Bronchial epithelial cell (primary cell): ENCODE measurements at regions not wholly inside any gene's neighbourhood (a gene's known extent, or its start where the extent isn't known, plus 50 kb on each side); places are given as distances from the start of the nearest gene placed in this dataset.

Source experiments
- DNase-seq: peaks from one replicate; pipeline ENCODE4 v3.0.0-alpha.2; 2010; ENCODE audit warnings: low read depth
- FAIRE-seq: peaks from 2 replicates; lab custom pipeline; 2011; peaks lifted over from hg19 to GRCh38; lab: Jason Lieb, UNC
- H3K27me3 ChIP-seq: 2 replicates; pipeline ENCODE4 v1.5.1; 2011; ENCODE audit warnings: low read length; ENCODE audit not compliant: control insufficient read depth, insufficient read depth
- H3K36me3 ChIP-seq: 2 replicates; pipeline ENCODE4 v1.5.1; 2011; ENCODE audit warnings: low read length; ENCODE audit not compliant: control insufficient read depth, insufficient read depth
- H3K4me3 ChIP-seq: 2 replicates; pipeline ENCODE4 v1.5.1; 2011; ENCODE audit warnings: mild to moderate bottlenecking, low read depth, low read length, control low read depth
- CTCF ChIP-seq: IDR thresholded peaks from 2 replicates; pipeline ENCODE4 v1.5.1; 2011; ENCODE audit warnings: mild to moderate bottlenecking, moderate library complexity, low read length, control low read depth, inconsistent platforms; ENCODE audit not compliant: insufficient read depth, severe bottlenecking

DNA sequence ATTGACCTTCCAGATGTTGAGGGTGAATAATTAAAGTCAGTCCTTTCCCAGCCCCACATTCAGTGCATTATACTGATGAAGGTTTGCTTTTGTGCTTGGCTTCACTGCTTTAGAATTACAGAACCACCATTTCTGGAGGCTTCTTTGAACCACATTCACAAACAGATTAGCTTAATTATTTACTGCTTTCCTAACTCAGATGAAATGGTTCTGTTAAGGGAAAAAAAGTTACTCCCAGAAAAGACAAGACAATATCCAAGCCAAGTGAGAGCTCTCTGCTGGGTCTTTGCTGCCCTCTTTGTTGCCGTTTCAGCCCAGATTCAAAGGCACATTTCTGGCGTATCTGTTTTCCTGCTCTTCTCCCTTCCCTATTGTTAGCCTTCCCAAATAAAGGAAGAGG is 188.9 kb downstream of the AHR start:
- Histone ChIP-seq H3K4me3 (no peak overlapping the region), H3K27me3 (no peaks in the 10 kb centered on the region), H3K36me3 (no peaks in the 10 kb centered on the region)
- DNase-seq (no peak), FAIRE-seq (no peak)
- no peak for TF ChIP-seq CTCF

DNA sequence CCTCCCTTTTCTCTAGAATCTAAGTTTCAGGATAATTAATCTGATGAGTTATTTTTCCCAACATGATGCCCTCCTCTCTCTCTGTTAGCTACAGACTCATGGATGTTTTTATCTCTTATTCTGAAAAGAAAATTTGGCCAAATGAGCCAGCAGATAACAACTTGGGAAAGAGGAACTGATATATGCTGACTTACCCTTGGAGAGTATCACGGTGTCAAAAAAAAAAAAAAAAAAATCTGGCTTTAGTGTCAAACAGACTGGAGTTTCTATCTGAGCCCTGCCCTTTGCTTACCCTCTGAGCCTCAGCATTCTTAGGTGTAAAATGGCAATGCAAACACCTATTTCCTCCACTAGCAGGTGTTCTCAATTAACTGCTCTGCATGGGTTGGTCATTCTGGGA is 190.4 kb downstream of the AHR start:
- DNase-seq (no peak), FAIRE-seq (no peak)
- H3K4me3 ChIP-seq = no peak overlapping the region
- no peaks in the 10 kb centered on the region for H3K36me3 ChIP-seq
- TF ChIP-seq CTCF = no peak
- H3K27me3 ChIP-seq = no peaks in the 10 kb centered on the region

DNA sequence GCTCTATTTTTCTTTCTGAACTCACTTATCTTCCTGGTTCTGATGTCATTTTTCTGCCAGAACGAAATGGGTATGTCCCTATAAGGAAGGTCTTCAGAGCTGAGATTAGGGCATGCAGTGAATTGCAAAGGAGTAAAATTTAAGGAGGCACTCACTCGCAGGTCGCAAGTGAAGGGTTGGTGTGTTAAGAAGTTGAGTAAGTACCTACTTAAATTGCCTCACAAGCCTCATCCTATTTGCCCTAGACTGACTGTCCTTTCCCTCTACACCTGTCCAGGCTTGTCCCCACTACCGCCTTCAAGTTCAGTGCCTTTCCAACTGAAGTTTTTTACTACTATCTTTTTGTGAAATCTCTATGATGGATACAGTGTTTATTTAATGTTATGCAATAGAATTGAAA is 191.5 kb downstream of the AHR start:
- FAIRE-seq = peak; percentile 75
- H3K4me3 ChIP-seq = no peak overlapping the region
- no peaks in the 10 kb centered on the region for H3K27me3 ChIP-seq
- TF ChIP-seq CTCF = no peak
- DNase-seq = peak; percentile 98
- no peaks in the 10 kb centered on the region for H3K36me3 ChIP-seq

- FAIRE-seq (no peak), DNase-seq (no peak)
- H3K36me3 ChIP-seq = no peaks in the 10 kb centered on the region
- TF ChIP-seq CTCF = no peak
- no peak overlapping the region for H3K4me3 ChIP-seq
- no peaks in the 10 kb centered on the region for H3K27me3 ChIP-seq
Measured at GRCh38 chr7:17490825-17491224, 192.4 kb downstream of the AHR start.

- peak; percentile 93 for DNase-seq
- TF ChIP-seq CTCF = no peak
Measured at GRCh38 chr7:17492437-17492836, 194.0 kb downstream of the AHR start.

DNA sequence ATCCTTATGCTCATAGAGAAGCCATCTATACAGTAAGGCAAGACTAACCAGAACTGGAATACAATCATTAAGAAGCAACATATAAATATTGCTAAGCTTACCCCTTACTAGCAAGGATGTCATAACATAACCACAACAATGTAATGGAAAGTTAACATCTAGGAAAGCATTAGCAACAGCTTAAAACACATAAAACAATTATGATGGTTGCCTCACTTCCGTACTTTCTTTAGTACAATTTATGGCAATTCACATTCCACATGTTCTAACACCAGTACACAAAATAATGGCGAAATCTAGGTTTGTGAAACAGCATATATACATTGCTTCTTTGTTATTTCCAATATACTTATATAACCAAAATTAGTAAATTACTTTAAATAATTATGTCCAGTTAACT is 195.0 kb downstream of the AHR start:
- DNase-seq (peak; percentile 6), FAIRE-seq (no peak)
- Histone ChIP-seq H3K4me3 (no peak overlapping the region), H3K36me3 (no peaks in the 10 kb centered on the region), H3K27me3 (no peaks in the 10 kb centered on the region)
- TF ChIP-seq CTCF = no peak

More at GRCh38 chr7:17492437-17492836, 194.0 kb downstream of the AHR start:
- Histone ChIP-seq H3K4me3 (no peak overlapping the region), H3K27me3 (no peaks in the 10 kb centered on the region), H3K36me3 (no peaks in the 10 kb centered on the region)
- FAIRE-seq = peak; percentile 90
